Neuronal stem cell (in vitro differentiated cells): ENCODE measurements at regions not wholly inside any gene's neighbourhood (a gene's known extent, or its start where the extent isn't known, plus 50 kb on each side); places are given as distances from the start of the nearest gene placed in this dataset.

Experiments used
- DNase-seq: peaks from one replicate; pipeline ENCODE4 v3.0.0-alpha.2; 2013; ENCODE audit warnings: low spot score
- H2AFZ ChIP-seq: one replicate; pipeline ENCODE4 v1.6.1; 2013; ENCODE audit warnings: mild to moderate bottlenecking, low read length, inconsistent platforms
- H2AK5ac ChIP-seq: 2 replicates; pipeline ENCODE4 v1.6.1; 2013; ENCODE audit warnings: low read depth, mild to moderate bottlenecking, inconsistent platforms, low read length, moderate library complexity, mixed read lengths
- H2BK120ac ChIP-seq: 2 replicates; pipeline ENCODE4 v1.6.1; 2013; ENCODE audit warnings: low read depth, mild to moderate bottlenecking, inconsistent platforms, low read length, moderate library complexity, mixed read lengths
- H2BK12ac ChIP-seq: one replicate; pipeline ENCODE4 v1.6.1; 2013; ENCODE audit warnings: low read length, inconsistent platforms
- H2BK15ac ChIP-seq: 2 replicates; pipeline ENCODE4 v1.6.1; 2013; ENCODE audit warnings: mild to moderate bottlenecking, low read length, inconsistent platforms, mixed read lengths
- H2BK5ac ChIP-seq: one replicate; pipeline ENCODE4 v1.6.1; 2013; ENCODE audit warnings: inconsistent platforms, mild to moderate bottlenecking, low read length, moderate library complexity
- H3K14ac ChIP-seq: one replicate; pipeline ENCODE4 v1.6.1; 2013; ENCODE audit warnings: low read length, inconsistent platforms
- H3K18ac ChIP-seq: 2 replicates; pipeline ENCODE4 v1.6.1; 2013; ENCODE audit warnings: low read length, inconsistent platforms
- H3K23ac ChIP-seq: 2 replicates; pipeline ENCODE4 v1.6.1; 2013; ENCODE audit warnings: low read depth, mild to moderate bottlenecking, mixed read lengths, low read length, inconsistent platforms; ENCODE audit not compliant: poor library complexity
- H3K27ac ChIP-seq: replicated peaks from 3 replicates; pipeline ENCODE4 v1.5.1; 2013; ENCODE audit warnings: low read length, inconsistent platforms
- H3K27me3 ChIP-seq, 3 experiments: 2 replicates each; pipeline ENCODE4 v1.6.1; 2013; ENCODE audit warnings: low read length in 3 of 3, mild to moderate bottlenecking in 2 of 3, inconsistent platforms in 1 of 3, low read depth in 1 of 3, mixed read lengths in 1 of 3, moderate library complexity in 1 of 3; ENCODE audit not compliant: control insufficient read depth in 3 of 3, insufficient read depth in 3 of 3
- H3K36me3 ChIP-seq, 2 donors: replicated peaks in 1 of 2; 2 replicates each; pipeline ENCODE4 v1.6.1; 2013; ENCODE audit warnings: low read length in 2 of 2; ENCODE audit not compliant: control insufficient read depth in 2 of 2, insufficient read depth in 2 of 2
- H3K4ac ChIP-seq: 2 replicates; pipeline ENCODE4 v1.6.1; 2013; ENCODE audit warnings: inconsistent platforms, mild to moderate bottlenecking, low read length, moderate library complexity
- H3K4me1 ChIP-seq, 2 donors: 1 replicate in 1 of 2; 2 replicates in 1 of 2; pipeline ENCODE4 v1.6.1; 2013; ENCODE audit warnings: low read length in 2 of 2, low read depth in 1 of 2; ENCODE audit not compliant: control insufficient read depth in 2 of 2, insufficient read depth in 1 of 2
- H3K4me2 ChIP-seq: one replicate; pipeline ENCODE4 v1.6.1; 2013; ENCODE audit warnings: mild to moderate bottlenecking, low read length, inconsistent platforms; ENCODE audit not compliant: insufficient read depth, poor library complexity, severe bottlenecking
- H3K4me3 ChIP-seq, 2 donors: 2 replicates each; pipeline ENCODE4 v1.5.1; 2013; ENCODE audit warnings: low read length in 2 of 2, mild to moderate bottlenecking in 2 of 2, inconsistent platforms in 1 of 2, moderate library complexity in 1 of 2
- H3K79me1 ChIP-seq: one replicate; pipeline ENCODE4 v1.6.1; 2013; ENCODE audit warnings: low read depth, mild to moderate bottlenecking, inconsistent platforms, low read length, moderate library complexity
- H3K9ac ChIP-seq: one replicate; pipeline ENCODE4 v1.6.1; 2013; ENCODE audit warnings: mild to moderate bottlenecking, low read depth, low read length, inconsistent platforms; ENCODE audit not compliant: poor library complexity
- H3K9me3 ChIP-seq, 2 donors: replicated peaks in 1 of 2; 2 replicates each; pipeline versions ENCODE3 to v1.6.1; 2013; ENCODE audit warnings: low read length in 2 of 2, mild to moderate bottlenecking in 2 of 2, inconsistent platforms in 1 of 2, low read depth in 1 of 2, mixed read lengths in 1 of 2, moderate library complexity in 1 of 2; ENCODE audit not compliant: control insufficient read depth in 2 of 2, insufficient read depth in 1 of 2
- H4K8ac ChIP-seq: one replicate; pipeline ENCODE4 v1.6.1; 2013; ENCODE audit warnings: low read depth, mild to moderate bottlenecking, inconsistent platforms, low read length, moderate library complexity
- H4K91ac ChIP-seq: one replicate; pipeline ENCODE4 v1.6.1; 2013; ENCODE audit warnings: low read length, low read depth, mild to moderate bottlenecking, inconsistent platforms; ENCODE audit not compliant: poor library complexity
- WGBS, 2 donors: extraction: QIAGEN DNeasy Blood & Tissue Kit; methylation state at CpG; one replicate each; pipeline ENCODE4 v1.1.7; 2013; ENCODE audit warnings: missing lambda C conversion rate in 2 of 2, mixed read lengths in 1 of 2; ENCODE audit not compliant: insufficient read length in 2 of 2, insufficient replicate concordance in 1 of 2; ENCODE audit errors: extremely low coverage in 2 of 2; 5-methylcytosine and 5-hydroxymethylcytosine counted together

GRCh38 chr6:119565893-119566292 lies 216.3 kb upstream of the MAN1A1 start:
- no peaks in the 10 kb centered on the region for H3K36me3 ChIP-seq
- no peak for DNase-seq
- no peak overlapping the region for H3K4me2 ChIP-seq
- H3K4me3 ChIP-seq: no peak overlapping the region
- H3K4me1 ChIP-seq: no peaks in the 10 kb centered on the region
- no peaks in the 10 kb centered on the region for H3K27me3 ChIP-seq
- H3K14ac ChIP-seq: no peak overlapping the region
- H2BK12ac ChIP-seq: no peak overlapping the region
- peak overlapping the region; percentile 5 for H3K18ac ChIP-seq
- peak overlapping the region; percentile 58 for H2AFZ ChIP-seq
- H2BK15ac ChIP-seq: no peak overlapping the region
- no peak overlapping the region for H2AK5ac ChIP-seq
- H3K9ac ChIP-seq: no peak overlapping the region
- H4K91ac ChIP-seq: no peak overlapping the region
- H3K4ac ChIP-seq: no peak overlapping the region
- no peak overlapping the region for H4K8ac ChIP-seq
- no peak overlapping the region for H3K23ac ChIP-seq
- no peaks in the 10 kb centered on the region for H3K9me3 ChIP-seq
- no CpG with 5 or more reads among the region's 3 CpGs for WGBS, 2 donors
- no peak overlapping the region for H2BK120ac ChIP-seq
- no peak overlapping the region for H2BK5ac ChIP-seq
- no peaks in the 10 kb centered on the region for H3K79me1 ChIP-seq
- H3K27ac ChIP-seq: no peak overlapping the region

DNA sequence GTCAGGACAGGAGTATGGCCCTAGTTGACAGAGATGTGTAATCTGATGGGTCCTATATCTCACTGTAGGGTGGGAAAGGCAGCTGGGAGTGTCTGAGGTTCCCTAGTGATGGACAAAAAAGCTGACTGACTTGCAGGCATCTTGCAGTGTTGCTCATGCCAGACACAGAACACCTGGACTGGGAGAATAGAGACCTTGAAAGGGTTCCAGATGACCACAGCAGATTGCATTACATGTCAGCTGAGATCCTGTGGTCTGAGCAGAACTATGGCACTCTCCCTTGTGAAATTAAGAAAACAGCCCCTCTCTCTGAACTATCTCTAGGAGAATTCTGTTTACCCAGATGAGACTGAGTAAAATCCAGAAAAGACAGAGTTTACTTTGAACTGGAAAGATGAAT lies 212.6 kb upstream of the MAN1A1 start:
- Histone ChIP-seq H2BK15ac (no peak overlapping the region), H4K8ac (no peak overlapping the region), H3K9ac (no peak overlapping the region), H3K18ac (no peak overlapping the region), H2AFZ (no peak overlapping the region), H2BK5ac (no peak overlapping the region), H2BK120ac (no peak overlapping the region), H3K4ac (no peak overlapping the region), H3K4me3 (no peak overlapping the region), H2BK12ac (no peak overlapping the region), H3K4me1 (no peaks in the 10 kb centered on the region), H3K23ac (no peak overlapping the region), H3K79me1 (no peaks in the 10 kb centered on the region), H3K4me2 (no peak overlapping the region), H3K9me3 (no peaks in the 10 kb centered on the region), H3K27me3 (peaks cover 0 to 2% (median 0%) of the 10 kb centered on the region in 3 experiments), H2AK5ac (no peak overlapping the region), H3K27ac (no peak overlapping the region), H3K14ac (no peak overlapping the region), H3K36me3 (no peaks in the 10 kb centered on the region), H4K91ac (no peak overlapping the region)
- no peak for DNase-seq

DNA sequence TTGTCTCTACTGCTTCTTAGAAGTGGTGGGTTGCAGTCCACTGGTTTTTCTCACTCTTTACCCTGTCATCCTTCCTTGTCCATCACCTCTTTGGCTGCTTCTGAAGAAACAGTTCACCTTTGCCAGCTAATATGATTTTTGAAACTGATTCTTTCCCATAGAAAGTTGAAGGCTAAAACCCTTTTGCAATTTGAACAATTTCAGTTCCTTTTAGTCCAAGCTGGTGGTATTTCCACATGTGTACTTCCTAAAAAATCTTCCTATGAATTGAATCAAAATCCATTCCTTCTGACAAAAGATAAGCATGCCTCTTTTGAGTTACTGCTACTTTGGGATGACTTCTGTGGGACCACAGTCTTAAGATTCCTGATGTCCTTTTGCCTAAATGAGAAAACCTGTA lies 210.0 kb upstream of the MAN1A1 start:
- H2BK120ac ChIP-seq: no peak overlapping the region
- no peak overlapping the region for H3K4me2 ChIP-seq
- H3K79me1 ChIP-seq: no peaks in the 10 kb centered on the region
- no peak overlapping the region for H2AFZ ChIP-seq
- DNase-seq: no peak
- no peak overlapping the region for H3K27ac ChIP-seq
- H3K14ac ChIP-seq: no peak overlapping the region
- H3K27me3 ChIP-seq: peaks cover 0 to 2% (median 0%) of the 10 kb centered on the region in 3 experiments
- no peak overlapping the region for H3K18ac ChIP-seq
- H2AK5ac ChIP-seq: no peak overlapping the region
- no peak overlapping the region for H2BK5ac ChIP-seq
- H3K36me3 ChIP-seq: no peaks in the 10 kb centered on the region
- no peak overlapping the region for H3K23ac ChIP-seq
- H3K4me1 ChIP-seq: no peaks in the 10 kb centered on the region
- H4K91ac ChIP-seq: no peak overlapping the region
- no peak overlapping the region for H2BK15ac ChIP-seq
- no peak overlapping the region for H4K8ac ChIP-seq
- no peak overlapping the region for H3K9ac ChIP-seq
- no peak overlapping the region for H3K4ac ChIP-seq
- H3K9me3 ChIP-seq: no peaks in the 10 kb centered on the region
- H2BK12ac ChIP-seq: no peak overlapping the region
- no peak overlapping the region for H3K4me3 ChIP-seq

- Histone ChIP-seq H2AK5ac (no peak overlapping the region), H3K9ac (no peak overlapping the region), H3K27me3 (peaks cover 0 to 2% (median 0%) of the 10 kb centered on the region in 3 experiments), H4K91ac (no peak overlapping the region), H3K27ac (no peak overlapping the region), H3K36me3 (no peaks in the 10 kb centered on the region), H3K4me2 (no peak overlapping the region), H2BK5ac (no peak overlapping the region), H3K14ac (no peak overlapping the region), H3K23ac (no peak overlapping the region), H3K18ac (no peak overlapping the region), H2BK12ac (no peak overlapping the region), H4K8ac (no peak overlapping the region), H3K9me3 (no peaks in the 10 kb centered on the region), H3K4ac (no peak overlapping the region), H2AFZ (no peak overlapping the region), H2BK15ac (no peak overlapping the region), H2BK120ac (no peak overlapping the region), H3K4me1 (no peaks in the 10 kb centered on the region), H3K4me3 (no peak overlapping the region), H3K79me1 (no peaks in the 10 kb centered on the region)
- DNase-seq: no peak
- no CpG with 5 or more reads among the region's 5 CpGs for WGBS, 2 donors
Measured at GRCh38 chr6:119557239-119557638, 207.7 kb upstream of the MAN1A1 start.
